Testis (tissue), 2 donors: ENCODE measurements at regions not wholly inside any gene's neighbourhood (a gene's known extent, or its start where the extent isn't known, plus 50 kb on each side); places are given as distances from the start of the nearest gene placed in this dataset.

ENCODE experiments used
- DNase-seq: peaks from one replicate; pipeline ENCODE4 v3.0.0-alpha.2; 2019
- H3K27ac ChIP-seq, 2 donors: fragments of 200-600 bp; sonication (generic); one replicate each; pipeline ENCODE4 v1.5.1; 2019
- H3K27me3 ChIP-seq: fragments of 200-600 bp; sonication (generic); one replicate; pipeline ENCODE4 v1.5.1; 2019
- H3K36me3 ChIP-seq: fragments of 200-600 bp; sonication (generic); one replicate; pipeline ENCODE4 v1.5.1; 2017; ENCODE audit warnings: low read depth; ENCODE audit errors: missing control alignments
- H3K4me1 ChIP-seq: fragments of 200-600 bp; sonication (generic); one replicate; pipeline ENCODE4 v1.5.1; 2019
- H3K4me3 ChIP-seq, 2 donors: fragments of 200-600 bp; sonication (generic); one replicate each; pipeline ENCODE4 v1.5.1; 2017 to 2019
- H3K9me3 ChIP-seq: fragments of 200-600 bp; sonication (generic); one replicate; pipeline ENCODE4 v1.5.1; 2017
- CTCF ChIP-seq, 3 experiments: fragments of 450-650 bp in 2 of 3; fragments of 200-600 bp in 1 of 3; sonication (generic) in 1 of 3; IDR thresholded peaks; one replicate each; pipeline ENCODE4 v1.5.1; 2016 to 2019; ENCODE audit warnings: antibody characterized with exemption in 3 of 3, mild to moderate bottlenecking in 2 of 3, moderate library complexity in 1 of 3
- POLR2A ChIP-seq: fragments of 450-650 bp; IDR thresholded peaks from one replicate; pipeline ENCODE4 v1.6.1; 2017; ENCODE audit warnings: antibody characterized with exemption, mild to moderate bottlenecking, moderate library complexity
- WGBS, 2 donors: methylation state at CpG; one replicate each; pipeline ENCODE4 v1.1.5; 2018; 5-methylcytosine and 5-hydroxymethylcytosine counted together
- intact Hi-C: fragments of 100-400 bp; cut with DNase I; formaldehyde crosslinking; loops from one replicate; pipeline ENCODE4 v1.15.1; 2023; ENCODE audit warnings: low total_unique reads

- TF ChIP-seq CTCF (IDR thresholded peaks at IDR 0.05) (no peak), POLR2A (no peak)
- intact Hi-C loops: no loop called here
- Histone ChIP-seq H3K27me3 (no peaks in the 10 kb centered on the region), H3K36me3 (no peaks in the 10 kb centered on the region), H3K4me1 (no peaks in the 10 kb centered on the region), H3K4me3 (no peak overlapping the region), H3K27ac (no peak overlapping the region), H3K9me3 (no peaks in the 10 kb centered on the region)
- 73 to 75% methylated on average over 5 of the region's 5 CpGs for WGBS, 2 donors
- no peak for DNase-seq
Measured at GRCh38 chr11:98862169-98862568, 158.6 kb upstream of the CNTN5 start.

GRCh38 chr11:98871690-98872089 is 149.1 kb upstream of the CNTN5 start:
- Histone ChIP-seq H3K4me1 (no peaks in the 10 kb centered on the region), H3K36me3 (no peaks in the 10 kb centered on the region), H3K27ac (no peak overlapping the region), H3K27me3 (no peaks in the 10 kb centered on the region), H3K9me3 (no peaks in the 10 kb centered on the region), H3K4me3 (no peak overlapping the region)
- intact Hi-C loops: no loop called here
- 53 to 62% methylated on average over 3 of the region's 3 CpGs for WGBS, 2 donors
- TF ChIP-seq CTCF (IDR thresholded peaks at IDR 0.05) (no peak), POLR2A (no peak)
- no peak for DNase-seq

GRCh38 chr11:98874050-98874449 is 146.7 kb upstream of the CNTN5 start:
- no peak for DNase-seq
- Histone ChIP-seq H3K36me3 (no peaks in the 10 kb centered on the region), H3K27ac (no peak overlapping the region), H3K4me3 (no peak overlapping the region), H3K4me1 (no peaks in the 10 kb centered on the region), H3K27me3 (no peaks in the 10 kb centered on the region), H3K9me3 (no peaks in the 10 kb centered on the region)
- WGBS, 2 donors: 66 to 69% methylated on average over 2 of the region's 2 CpGs
- TF ChIP-seq POLR2A: no peak
- intact Hi-C loops: no loop called here

GRCh38 chr11:98895936-98896335 is 124.8 kb upstream of the CNTN5 start:
- no peaks in the 10 kb centered on the region for H3K36me3 ChIP-seq
- H3K4me1 ChIP-seq: no peaks in the 10 kb centered on the region
- intact Hi-C loops: no loop called here
- H3K4me3 ChIP-seq: no peak overlapping the region
- DNase-seq: no peak
- H3K27ac ChIP-seq: no peak overlapping the region
- no peaks in the 10 kb centered on the region for H3K27me3 ChIP-seq
- TF ChIP-seq POLR2A (no peak), CTCF (IDR thresholded peaks at IDR 0.05) (no peak)
- no peaks in the 10 kb centered on the region for H3K9me3 ChIP-seq
- 90 to 97% methylated on average over 1 of the region's 1 CpG for WGBS, 2 donors

- WGBS, 2 donors: 71 to 73% methylated on average over 1 of the region's 1 CpG
- Histone ChIP-seq H3K36me3 (no peaks in the 10 kb centered on the region), H3K27ac (no peak overlapping the region), H3K4me3 (no peak overlapping the region), H3K4me1 (no peaks in the 10 kb centered on the region), H3K27me3 (no peaks in the 10 kb centered on the region), H3K9me3 (no peaks in the 10 kb centered on the region)
- no peak for DNase-seq
- TF ChIP-seq POLR2A (no peak), CTCF (IDR thresholded peaks at IDR 0.05) (no peak)
- intact Hi-C loops: no loop called here
Measured at GRCh38 chr11:98940913-98941312, 79.8 kb upstream of the CNTN5 start.
